ENCODE measurements at regions not wholly inside any gene's neighbourhood (a gene's known extent, or its start where the extent isn't known, plus 50 kb on each side); places are given as distances from the start of the nearest gene placed in this dataset.

- TF ChIP-seq CTCF (IDR thresholded peaks at IDR 0.05) (no peak), POLR2A (IDR thresholded peaks at IDR 0.05) (no peak)
Measured at GRCh38 chr5:2156358-2157059, 273.8 kb upstream of the IRX4 start.
